ENCODE measurements at regions not wholly inside any gene's neighbourhood (a gene's known extent, or its start where the extent isn't known, plus 50 kb on each side); places are given as distances from the start of the nearest gene placed in this dataset.

DNA sequence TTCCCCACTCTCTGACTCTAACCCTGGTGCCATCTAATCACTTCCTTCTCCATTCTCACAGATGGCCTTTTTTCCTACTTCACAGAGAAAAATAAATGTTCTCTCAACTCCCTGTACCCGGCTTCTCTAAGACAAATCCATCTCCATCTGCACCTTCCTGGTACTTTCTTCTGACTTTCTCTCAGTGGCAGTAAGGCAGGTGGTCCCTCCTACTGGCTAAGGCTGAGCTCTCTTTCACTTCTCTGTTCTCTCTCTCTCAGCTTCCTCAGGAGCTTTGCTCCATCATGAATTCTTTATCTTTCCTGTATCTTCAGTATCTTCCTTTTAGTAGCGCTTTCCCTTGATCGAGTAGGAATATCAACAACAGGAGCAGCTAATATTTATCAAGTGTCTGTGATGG lies 421.6 kb downstream of the TMEM135 start:
- TF ChIP-seq, protein P1, sequence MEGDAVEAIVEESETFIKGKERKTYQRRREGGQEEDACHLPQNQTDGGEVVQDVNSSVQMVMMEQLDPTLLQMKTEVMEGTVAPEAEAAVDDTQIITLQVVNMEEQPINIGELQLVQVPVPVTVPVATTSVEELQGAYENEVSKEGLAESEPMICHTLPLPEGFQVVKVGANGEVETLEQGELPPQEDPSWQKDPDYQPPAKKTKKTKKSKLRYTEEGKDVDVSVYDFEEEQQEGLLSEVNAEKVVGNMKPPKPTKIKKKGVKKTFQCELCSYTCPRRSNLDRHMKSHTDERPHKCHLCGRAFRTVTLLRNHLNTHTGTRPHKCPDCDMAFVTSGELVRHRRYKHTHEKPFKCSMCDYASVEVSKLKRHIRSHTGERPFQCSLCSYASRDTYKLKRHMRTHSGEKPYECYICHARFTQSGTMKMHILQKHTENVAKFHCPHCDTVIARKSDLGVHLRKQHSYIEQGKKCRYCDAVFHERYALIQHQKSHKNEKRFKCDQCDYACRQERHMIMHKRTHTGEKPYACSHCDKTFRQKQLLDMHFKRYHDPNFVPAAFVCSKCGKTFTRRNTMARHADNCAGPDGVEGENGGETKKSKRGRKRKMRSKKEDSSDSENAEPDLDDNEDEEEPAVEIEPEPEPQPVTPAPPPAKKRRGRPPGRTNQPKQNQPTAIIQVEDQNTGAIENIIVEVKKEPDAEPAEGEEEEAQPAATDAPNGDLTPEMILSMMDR (IDR thresholded peaks at IDR 0.05; ENCODE audit: poor library complexity, severe bottlenecking), result no peak
- TF ChIP-seq MXI1 (conservative IDR thresholded peaks at IDR 0.05; ENCODE audit: poor library complexity, severe bottlenecking), result no peak
- no peak for TF ChIP-seq EP300 (conservative IDR thresholded peaks at IDR 0.05; ENCODE audit: poor library complexity, severe bottlenecking)
- TF ChIP-seq EZH2 (IDR thresholded peaks at IDR 0.05; ENCODE audit: borderline replicate concordance, insufficient read depth, low read length, poor library complexity, severe bottlenecking), result no peak

Measured in neural cell (in vitro differentiated cells).